ENCODE measurements at regions not wholly inside any gene's neighbourhood (a gene's known extent, or its start where the extent isn't known, plus 50 kb on each side); places are given as distances from the start of the nearest gene placed in this dataset.

DNA sequence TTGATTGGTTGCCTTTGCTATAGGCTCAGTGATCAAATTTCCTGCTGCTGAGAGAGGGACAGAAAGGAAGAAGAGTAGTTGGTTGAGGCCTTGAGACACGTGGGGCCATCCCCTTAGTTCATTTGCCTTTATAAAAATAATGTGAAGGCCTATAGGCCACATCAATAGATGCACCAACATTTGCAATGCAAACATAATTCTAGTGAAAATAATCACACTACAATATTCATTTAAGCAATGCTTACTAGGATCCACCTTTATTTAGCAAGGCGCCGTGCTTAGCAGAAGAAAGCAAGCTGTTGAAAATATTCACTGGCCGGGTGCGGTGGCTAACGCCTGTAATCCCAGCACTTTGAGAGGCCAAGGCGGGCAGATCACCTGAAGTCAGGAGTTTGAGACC lies 105.3 kb upstream of the CXCR4 start:
- Histone ChIP-seq H3K4me1 (ENCODE audit: control insufficient read depth, insufficient read depth, low read length) (no peaks in the 10 kb centered on the region; the same call in 1 of the 2 replicates), H3K27ac (ENCODE audit: low read length) (no peak overlapping the region), H3K36me3 (ENCODE audit: control insufficient read depth, insufficient read depth, low read length) (no peaks in the 10 kb centered on the region), H3K9me3 (ENCODE audit: control insufficient read depth, insufficient read depth, low read depth, low read length) (no peaks in the 10 kb centered on the region), H3K4me3 (ENCODE audit: low read depth in 2 of 2, low read length in 2 of 2) (no peak overlapping the region), H3K27me3 (ENCODE audit: control insufficient read depth, insufficient read depth, low read length) (peaks cover 9% of the 10 kb centered on the region)
- no peak for ATAC-seq
- DNase-seq (ENCODE audit: low read depth, low spot score): no peak
- TF ChIP-seq POLR2AphosphoS5 (IDR thresholded peaks at IDR 0.05; ENCODE audit: low read depth, low read length): no peak
- TF ChIP-seq, protein P1, sequence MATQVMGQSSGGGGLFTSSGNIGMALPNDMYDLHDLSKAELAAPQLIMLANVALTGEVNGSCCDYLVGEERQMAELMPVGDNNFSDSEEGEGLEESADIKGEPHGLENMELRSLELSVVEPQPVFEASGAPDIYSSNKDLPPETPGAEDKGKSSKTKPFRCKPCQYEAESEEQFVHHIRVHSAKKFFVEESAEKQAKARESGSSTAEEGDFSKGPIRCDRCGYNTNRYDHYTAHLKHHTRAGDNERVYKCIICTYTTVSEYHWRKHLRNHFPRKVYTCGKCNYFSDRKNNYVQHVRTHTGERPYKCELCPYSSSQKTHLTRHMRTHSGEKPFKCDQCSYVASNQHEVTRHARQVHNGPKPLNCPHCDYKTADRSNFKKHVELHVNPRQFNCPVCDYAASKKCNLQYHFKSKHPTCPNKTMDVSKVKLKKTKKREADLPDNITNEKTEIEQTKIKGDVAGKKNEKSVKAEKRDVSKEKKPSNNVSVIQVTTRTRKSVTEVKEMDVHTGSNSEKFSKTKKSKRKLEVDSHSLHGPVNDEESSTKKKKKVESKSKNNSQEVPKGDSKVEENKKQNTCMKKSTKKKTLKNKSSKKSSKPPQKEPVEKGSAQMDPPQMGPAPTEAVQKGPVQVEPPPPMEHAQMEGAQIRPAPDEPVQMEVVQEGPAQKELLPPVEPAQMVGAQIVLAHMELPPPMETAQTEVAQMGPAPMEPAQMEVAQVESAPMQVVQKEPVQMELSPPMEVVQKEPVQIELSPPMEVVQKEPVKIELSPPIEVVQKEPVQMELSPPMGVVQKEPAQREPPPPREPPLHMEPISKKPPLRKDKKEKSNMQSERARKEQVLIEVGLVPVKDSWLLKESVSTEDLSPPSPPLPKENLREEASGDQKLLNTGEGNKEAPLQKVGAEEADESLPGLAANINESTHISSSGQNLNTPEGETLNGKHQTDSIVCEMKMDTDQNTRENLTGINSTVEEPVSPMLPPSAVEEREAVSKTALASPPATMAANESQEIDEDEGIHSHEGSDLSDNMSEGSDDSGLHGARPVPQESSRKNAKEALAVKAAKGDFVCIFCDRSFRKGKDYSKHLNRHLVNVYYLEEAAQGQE (IDR thresholded peaks at IDR 0.05; ENCODE audit: insufficient read depth in 1 of 2, low read depth in 2 of 2, low read length in 1 of 2): no peak
- no peak for TF ChIP-seq SIN3A (IDR thresholded peaks at IDR 0.05; ENCODE audit: borderline replicate concordance, insufficient read depth, low read depth, low read length)
- TF ChIP-seq CTCF (IDR thresholded peaks at IDR 0.05): no peak
- TF ChIP-seq TCF7L2 (IDR thresholded peaks at IDR 0.05; ENCODE audit: low read depth, low read length): no peak
- ChIA-PET POLR2A (no interaction called here), CTCF (no interaction called here)
- intact Hi-C loops (cut with micrococcal nuclease; ENCODE audit: unreplicated experiment): no loop called here
- in situ Hi-C loops (cut with HindIII; ENCODE audit: low pct_unique_long_range_greater_than_20kb, low sequenced_read_pairs): no loop called here
- no TSS peak for BruUV-seq (replicated peaks)

GRCh38 chr2:136222862-136223261 lies 104.9 kb upstream of the CXCR4 start:
- CTCF ChIA-PET: no interaction called here
- intact Hi-C loops (cut with micrococcal nuclease; ENCODE audit: unreplicated experiment) (no loop called here), in situ Hi-C loops (cut with HindIII; ENCODE audit: low pct_unique_long_range_greater_than_20kb, low sequenced_read_pairs) (no loop called here)
- ATAC-seq (no peak), DNase-seq (ENCODE audit: low read depth, low spot score) (no peak)
- H3K36me3 ChIP-seq (ENCODE audit: control insufficient read depth, insufficient read depth, low read length): no peaks in the 10 kb centered on the region
- peaks cover 9% of the 10 kb centered on the region for H3K27me3 ChIP-seq (ENCODE audit: control insufficient read depth, insufficient read depth, low read length)
- no peak overlapping the region for H3K4me3 ChIP-seq (ENCODE audit: low read depth in 2 of 2, low read length in 2 of 2)
- TF ChIP-seq TCF7L2 (IDR thresholded peaks at IDR 0.05; ENCODE audit: low read depth, low read length) (no peak), CTCF (IDR thresholded peaks at IDR 0.05) (no peak), POLR2AphosphoS5 (IDR thresholded peaks at IDR 0.05; ENCODE audit: low read depth, low read length) (no peak), SIN3A (IDR thresholded peaks at IDR 0.05; ENCODE audit: borderline replicate concordance, insufficient read depth, low read depth, low read length) (no peak)
- TF ChIP-seq, protein P1 (IDR thresholded peaks at IDR 0.05; ENCODE audit: insufficient read depth in 1 of 2, low read depth in 2 of 2, low read length in 1 of 2): no peak
- no peaks in the 10 kb centered on the region for H3K9me3 ChIP-seq (ENCODE audit: control insufficient read depth, insufficient read depth, low read depth, low read length)
- POLR2A ChIA-PET: no interaction called here
- H3K4me1 ChIP-seq (ENCODE audit: control insufficient read depth, insufficient read depth, low read length): no peaks in the 10 kb centered on the region; the same call in 1 of the 2 replicates
- no TSS peak for BruUV-seq (replicated peaks)
- no peak overlapping the region for H3K27ac ChIP-seq (ENCODE audit: low read length)
